Activated CD4-positive, alpha-beta T cell treated with anti-CD3 and anti-CD28 coated beads for 36 hours (primary cell): ENCODE measurements at regions not wholly inside any gene's neighbourhood (a gene's known extent, or its start where the extent isn't known, plus 50 kb on each side); places are given as distances from the start of the nearest gene placed in this dataset.

Experiments used
- ATAC-seq: fragments of 200-7000 bp; cut with Tn5 transposase; one replicate; pipeline ENCODE4 v1.10.0; 2021; ENCODE audit warnings: mild to moderate bottlenecking, moderate library complexity
- CTCF ChIA-PET: fragments of 350-600 bp; sonication (Branson Sonifier 250); formaldehyde crosslinking; loops from one replicate; lab custom pipeline; 2021; ENCODE audit warnings: antibody characterized with exemption; lab: Charles Lee
- POLR2A ChIA-PET: fragments of 350-600 bp; sonication (Branson Sonifier 250); formaldehyde crosslinking; loops from one replicate; lab custom pipeline; 2021; ENCODE audit warnings: antibody characterized with exemption, inconsistent platforms; lab: Charles Lee
- DNase-seq: peaks from one replicate; pipeline ENCODE4 v3.0.0-alpha.2; 2020
- H3K27ac Mint-ChIP-seq: one replicate; pipeline ENCODE4 v1.8.0; 2021; ENCODE audit warnings: mixed read lengths
- H3K27me3 Mint-ChIP-seq: one replicate; pipeline ENCODE4 v1.8.0; 2021; ENCODE audit warnings: mixed read lengths
- H3K36me3 Mint-ChIP-seq: one replicate; pipeline ENCODE4 v1.8.0; 2021; ENCODE audit warnings: low read depth, mixed read lengths
- H3K4me1 Mint-ChIP-seq: one replicate; pipeline ENCODE4 v1.8.0; 2021; ENCODE audit warnings: mixed read lengths
- H3K4me3 Mint-ChIP-seq: one replicate; pipeline ENCODE4 v1.8.0; 2021; ENCODE audit warnings: mild to moderate bottlenecking, moderate library complexity, mixed read lengths
- H3K9me3 Mint-ChIP-seq: one replicate; pipeline ENCODE4 v1.8.0; 2021; ENCODE audit warnings: low read depth, mixed read lengths
- intact Hi-C, 2 experiments: fragments of 100-400 bp; cut with DNase I in 1 of 2; cut with micrococcal nuclease in 1 of 2; formaldehyde crosslinking; loops; one replicate each; pipeline versions ENCODE4 v1.14.2 to v1.15.1; 2022 to 2024; cut with DNase I, micrococcal nuclease

- ChIA-PET POLR2A (no interaction called here), CTCF (no interaction called here)
- ATAC-seq (no peak), DNase-seq (no peak)
- H3K27ac Mint-ChIP-seq = no peak overlapping the region
- H3K36me3 Mint-ChIP-seq = no peaks in the 10 kb centered on the region
- no peak overlapping the region for H3K4me3 Mint-ChIP-seq
- intact Hi-C loops = no loop called here
- no peaks in the 10 kb centered on the region for H3K4me1 Mint-ChIP-seq
- H3K27me3 Mint-ChIP-seq = no peaks in the 10 kb centered on the region
- peaks cover 4% of the 10 kb centered on the region for H3K9me3 Mint-ChIP-seq
These were observed 554.1 kb upstream of the MIR17HG start for GRCh38 chr13:90793261-90793820.

GRCh38 chr13:90796474-90796873 lies 551.0 kb upstream of the MIR17HG start:
- Mint-ChIP-seq H3K4me3 (no peak overlapping the region), H3K36me3 (no peaks in the 10 kb centered on the region), H3K4me1 (no peaks in the 10 kb centered on the region), H3K9me3 (peaks cover 4% of the 10 kb centered on the region), H3K27me3 (no peaks in the 10 kb centered on the region), H3K27ac (no peak overlapping the region)
- ChIA-PET CTCF (interaction anchor here (0.6 kb wide), 1 partner anchor 20 kb away, joined by 3 read pairs; no protein-coding TSS in a partner anchor), POLR2A (no interaction called here)
- no peak for DNase-seq
- ATAC-seq = no peak
- intact Hi-C loops = no loop called here

- DNase-seq = no peak
- Mint-ChIP-seq H3K27me3 (no peaks in the 10 kb centered on the region), H3K27ac (no peak overlapping the region), H3K4me1 (no peaks in the 10 kb centered on the region), H3K9me3 (no peaks in the 10 kb centered on the region), H3K4me3 (no peak overlapping the region), H3K36me3 (no peaks in the 10 kb centered on the region)
- intact Hi-C loops = no loop called here
- CTCF ChIA-PET = interaction anchor here (0.5 kb wide), 1 partner anchor 103 kb away, joined by 3 read pairs; no protein-coding TSS in a partner anchor
- POLR2A ChIA-PET = no interaction called here
- ATAC-seq = no peak
These were observed 550.2 kb upstream of the MIR17HG start for GRCh38 chr13:90797335-90797734.

- H3K36me3 Mint-ChIP-seq = no peaks in the 10 kb centered on the region
- CTCF ChIA-PET = no interaction called here
- DNase-seq (no peak), ATAC-seq (no peak)
- H3K27me3 Mint-ChIP-seq = no peaks in the 10 kb centered on the region
- no peak overlapping the region for H3K4me3 Mint-ChIP-seq
- no peak overlapping the region for H3K27ac Mint-ChIP-seq
- no peaks in the 10 kb centered on the region for H3K9me3 Mint-ChIP-seq
- no peaks in the 10 kb centered on the region for H3K4me1 Mint-ChIP-seq
- POLR2A ChIA-PET = no interaction called here
- intact Hi-C loops = no loop called here
These were observed 549.1 kb upstream of the MIR17HG start for GRCh38 chr13:90798381-90798780.

GRCh38 chr13:90800082-90800746 lies 547.3 kb upstream of the MIR17HG start:
- no peaks in the 10 kb centered on the region for H3K4me1 Mint-ChIP-seq
- ChIA-PET POLR2A (no interaction called here), CTCF (no interaction called here)
- intact Hi-C loops = no loop called here
- no peak overlapping the region for H3K4me3 Mint-ChIP-seq
- H3K36me3 Mint-ChIP-seq = no peaks in the 10 kb centered on the region
- DNase-seq (no peak), ATAC-seq (no peak)
- H3K9me3 Mint-ChIP-seq = no peaks in the 10 kb centered on the region
- no peak overlapping the region for H3K27ac Mint-ChIP-seq
- H3K27me3 Mint-ChIP-seq = no peaks in the 10 kb centered on the region

GRCh38 chr13:90801621-90802020 lies 545.9 kb upstream of the MIR17HG start:
- Mint-ChIP-seq H3K27ac (no peak overlapping the region), H3K36me3 (no peaks in the 10 kb centered on the region), H3K9me3 (no peaks in the 10 kb centered on the region), H3K4me1 (no peaks in the 10 kb centered on the region), H3K4me3 (no peak overlapping the region), H3K27me3 (no peaks in the 10 kb centered on the region)
- ATAC-seq (no peak), DNase-seq (no peak)
- ChIA-PET CTCF (no interaction called here), POLR2A (no interaction called here)
- intact Hi-C loops = no loop called here

GRCh38 chr13:90803210-90803609 lies 544.3 kb upstream of the MIR17HG start:
- ATAC-seq (no peak), DNase-seq (no peak)
- no peaks in the 10 kb centered on the region for H3K36me3 Mint-ChIP-seq
- intact Hi-C loops = no loop called here
- no peaks in the 10 kb centered on the region for H3K27me3 Mint-ChIP-seq
- ChIA-PET CTCF (no interaction called here), POLR2A (no interaction called here)
- no peak overlapping the region for H3K27ac Mint-ChIP-seq
- no peak overlapping the region for H3K4me3 Mint-ChIP-seq
- no peaks in the 10 kb centered on the region for H3K9me3 Mint-ChIP-seq
- H3K4me1 Mint-ChIP-seq = no peaks in the 10 kb centered on the region

- Mint-ChIP-seq H3K9me3 (no peaks in the 10 kb centered on the region), H3K36me3 (no peaks in the 10 kb centered on the region), H3K4me3 (no peak overlapping the region), H3K27me3 (no peaks in the 10 kb centered on the region), H3K27ac (no peak overlapping the region), H3K4me1 (no peaks in the 10 kb centered on the region)
- CTCF ChIA-PET = interaction anchor here (0.8 kb wide), 1 partner anchor 319 kb away, joined by 3 read pairs; no protein-coding TSS in a partner anchor
- POLR2A ChIA-PET = no interaction called here
- DNase-seq (no peak), ATAC-seq (no peak)
- intact Hi-C loops = no loop called here
These were observed 541.4 kb upstream of the MIR17HG start for GRCh38 chr13:90806016-90806615.

- no peaks in the 10 kb centered on the region for H3K27me3 Mint-ChIP-seq
- DNase-seq = no peak
- ChIA-PET POLR2A (no interaction called here), CTCF (no interaction called here)
- no peaks in the 10 kb centered on the region for H3K4me1 Mint-ChIP-seq
- ATAC-seq = no peak
- H3K27ac Mint-ChIP-seq = no peak overlapping the region
- H3K9me3 Mint-ChIP-seq = no peaks in the 10 kb centered on the region
- H3K4me3 Mint-ChIP-seq = no peak overlapping the region
- no peaks in the 10 kb centered on the region for H3K36me3 Mint-ChIP-seq
- intact Hi-C loops = no loop called here
These were observed 540.6 kb upstream of the MIR17HG start for GRCh38 chr13:90806892-90807291.

- no peaks in the 10 kb centered on the region for H3K4me1 Mint-ChIP-seq
- H3K4me3 Mint-ChIP-seq = no peak overlapping the region
- intact Hi-C loops = no loop called here
- DNase-seq = no peak
- CTCF ChIA-PET = no interaction called here
- H3K27me3 Mint-ChIP-seq = no peaks in the 10 kb centered on the region
- no peak overlapping the region for H3K27ac Mint-ChIP-seq
- POLR2A ChIA-PET = no interaction called here
- H3K36me3 Mint-ChIP-seq = no peaks in the 10 kb centered on the region
- no peaks in the 10 kb centered on the region for H3K9me3 Mint-ChIP-seq
- no peak for ATAC-seq
These were observed 538.6 kb upstream of the MIR17HG start for GRCh38 chr13:90808838-90809237.

GRCh38 chr13:90824032-90824431 lies 523.5 kb upstream of the MIR17HG start:
- H3K36me3 Mint-ChIP-seq = no peaks in the 10 kb centered on the region
- H3K4me3 Mint-ChIP-seq = no peak overlapping the region

GRCh38 chr13:90826688-90827087 lies 520.8 kb upstream of the MIR17HG start:
- H3K4me3 Mint-ChIP-seq = no peak overlapping the region
- intact Hi-C loops = no loop called here
- no peak for DNase-seq
- H3K9me3 Mint-ChIP-seq = peaks cover 1% of the 10 kb centered on the region
- ATAC-seq = no peak
- H3K27ac Mint-ChIP-seq = no peak overlapping the region
- POLR2A ChIA-PET = no interaction called here
- no peaks in the 10 kb centered on the region for H3K4me1 Mint-ChIP-seq
- CTCF ChIA-PET = no interaction called here
- H3K36me3 Mint-ChIP-seq = no peaks in the 10 kb centered on the region
- no peaks in the 10 kb centered on the region for H3K27me3 Mint-ChIP-seq

More at GRCh38 chr13:90824032-90824431, 523.5 kb upstream of the MIR17HG start:
- Mint-ChIP-seq H3K27me3 (no peaks in the 10 kb centered on the region), H3K4me1 (no peaks in the 10 kb centered on the region), H3K9me3 (peaks cover 1% of the 10 kb centered on the region), H3K27ac (no peak overlapping the region)
- no peak for ATAC-seq
- ChIA-PET CTCF (no interaction called here), POLR2A (no interaction called here)
- intact Hi-C loops = no loop called here
- no peak for DNase-seq
